ENCODE measurements at regions not wholly inside any gene's neighbourhood (a gene's known extent, or its start where the extent isn't known, plus 50 kb on each side); places are given as distances from the start of the nearest gene placed in this dataset.
"Not testable (repeated sequence)": the region's sequence is repeated elsewhere in the genome, so short reads cannot be mapped to it uniquely, and the experiment has no call there.

DNA sequence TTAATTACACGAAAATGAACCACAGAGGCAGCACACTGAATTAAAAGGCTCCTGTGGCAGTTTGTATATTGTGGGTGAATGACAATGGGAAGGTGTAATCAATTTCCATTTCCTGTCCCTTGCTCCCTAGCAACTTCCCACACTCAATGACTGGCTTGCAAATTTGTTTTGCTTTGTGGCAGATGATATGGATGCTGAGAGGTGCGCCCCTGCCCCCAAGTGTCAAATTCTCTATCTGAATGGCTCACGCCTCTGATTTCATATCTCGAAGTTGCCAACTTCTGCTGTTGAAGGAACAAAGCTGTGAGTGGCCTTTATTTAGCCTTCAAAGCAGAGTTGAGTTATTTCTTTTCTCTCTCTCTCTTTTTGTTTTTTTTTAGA, 86.0 kb downstream of the FOXD2 start:
- no peak for DNase-seq

DNA sequence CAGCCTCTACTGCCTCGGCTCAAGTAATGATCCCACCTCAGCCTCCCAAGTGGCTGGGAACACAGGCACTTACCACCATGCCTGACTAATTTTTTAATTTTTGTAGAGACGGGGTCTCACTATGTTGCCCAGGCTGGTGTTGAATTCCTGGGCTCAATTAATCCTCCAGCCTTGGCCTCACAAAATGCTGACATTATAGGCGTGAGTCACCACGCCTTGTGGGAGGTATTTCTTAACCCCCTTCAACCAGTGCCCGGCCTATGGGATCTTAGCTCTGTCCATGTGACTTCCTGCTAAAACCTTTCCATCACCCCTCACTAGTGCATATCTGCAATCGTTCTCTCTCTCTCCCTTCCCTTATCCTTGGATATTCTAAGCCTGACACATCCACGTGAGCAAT, 86.4 kb downstream of the FOXD2 start:
- no peak for DNase-seq

DNA sequence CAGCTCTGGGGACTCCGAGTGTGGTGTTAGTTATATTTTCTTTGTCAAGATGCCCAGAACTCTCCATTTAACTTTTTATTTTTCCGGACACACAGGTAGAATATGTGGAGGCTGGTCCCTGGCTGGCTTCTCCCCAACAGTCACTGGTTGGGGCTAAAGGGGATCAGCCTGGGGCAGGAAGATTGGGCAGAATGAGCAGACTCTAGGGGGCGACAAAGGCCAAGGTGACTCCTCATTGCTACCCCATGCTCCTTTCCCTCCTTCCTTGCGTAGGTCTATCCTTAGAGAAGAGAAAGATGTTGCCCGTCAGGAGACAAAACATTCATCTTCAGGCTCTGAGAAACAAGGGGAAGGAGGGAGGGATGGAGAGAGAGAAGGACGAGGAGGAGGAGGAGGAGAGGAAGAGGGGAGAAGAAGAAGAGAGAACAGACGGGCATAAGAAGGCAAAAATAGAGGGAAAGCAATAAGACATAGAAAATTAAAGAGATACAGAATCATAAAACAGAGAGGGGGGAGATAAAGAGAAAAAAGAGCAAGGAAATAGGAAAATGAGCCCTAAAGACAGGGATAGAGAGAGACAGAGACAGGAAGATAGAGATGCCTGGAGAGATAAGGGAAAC, 89.9 kb downstream of the FOXD2 start:
- no peak for DNase-seq

- DNase-seq: no peak
Observed at GRCh38 chr1:47529520-47530098, 91.8 kb downstream of the FOXD2 start.

GRCh38 chr1:47532921-47533792, 95.3 kb downstream of the FOXD2 start:
- DNase-seq: no peak

GRCh38 chr1:47533793-47534328, 96.0 kb downstream of the FOXD2 start:
- no peak for DNase-seq

- no peak for DNase-seq
Observed at GRCh38 chr1:47534436-47534835, 96.6 kb downstream of the FOXD2 start.

DNA sequence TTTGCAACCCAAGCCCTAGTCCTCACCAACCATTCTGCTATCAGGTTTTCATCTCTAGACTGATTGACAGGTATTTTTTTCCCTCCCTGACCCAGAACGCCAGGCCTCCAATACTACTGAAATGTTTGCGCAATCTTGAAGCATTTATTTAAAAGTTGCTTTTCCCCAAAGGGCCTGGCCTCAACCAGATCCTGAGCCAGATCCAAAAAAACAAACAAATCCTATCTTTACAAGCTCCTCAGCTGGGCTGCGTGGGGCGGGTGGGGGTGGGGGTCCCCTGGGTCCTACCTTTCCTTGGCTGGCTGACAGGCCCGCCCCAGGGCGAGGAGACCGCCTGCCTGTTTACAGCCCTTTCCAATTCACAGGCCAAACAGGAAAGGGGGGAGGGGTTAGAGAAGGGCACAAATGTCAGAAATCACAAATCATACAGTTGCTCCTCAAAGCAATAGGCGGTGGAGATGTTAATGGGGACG, 98.8 kb downstream of the FOXD2 start:
- no peak for DNase-seq

- DNase-seq: no peak
Observed at GRCh38 chr1:47537268-47537667, 99.4 kb downstream of the FOXD2 start.

DNA sequence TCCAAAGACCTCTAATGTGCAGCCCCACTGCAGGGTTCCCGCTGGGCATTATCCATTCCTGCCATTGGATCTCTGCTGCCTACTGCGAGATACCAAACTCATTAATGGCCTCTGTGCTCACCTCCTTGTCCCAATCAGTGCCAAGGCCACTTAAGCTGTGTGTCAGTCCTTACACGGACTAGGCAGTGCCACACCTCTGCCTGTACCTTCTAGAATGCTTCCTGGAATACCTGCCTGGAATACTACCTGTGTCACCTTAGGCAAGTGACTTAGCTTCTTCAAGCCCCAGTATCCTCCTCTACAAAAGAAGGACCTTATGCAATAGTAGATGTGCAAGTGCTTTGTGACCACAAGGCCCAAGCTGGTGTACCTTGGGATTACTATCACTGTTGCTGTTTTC, 100.1 kb downstream of the FOXD2 start:
- DNase-seq: no peak

DNA sequence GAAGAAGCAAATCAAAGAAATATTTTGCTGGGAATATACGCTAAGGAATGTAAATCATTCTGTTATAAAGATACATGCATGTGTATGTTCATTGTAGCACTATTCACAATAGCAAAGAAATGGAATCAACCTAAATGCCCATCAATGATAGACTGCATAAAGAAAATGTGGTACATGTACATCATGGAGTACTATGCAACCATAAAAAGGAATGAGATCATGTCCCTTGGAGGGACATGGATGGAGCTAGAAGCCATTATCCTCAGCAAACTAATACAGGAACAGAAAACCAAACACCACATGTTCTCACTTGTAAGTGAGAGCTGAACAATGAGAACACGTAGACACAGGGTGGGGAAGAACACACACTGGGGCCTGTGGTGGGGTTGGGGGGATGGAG, 100.7 kb downstream of the FOXD2 start:
- DNase-seq: not testable (repeated sequence)

DNA sequence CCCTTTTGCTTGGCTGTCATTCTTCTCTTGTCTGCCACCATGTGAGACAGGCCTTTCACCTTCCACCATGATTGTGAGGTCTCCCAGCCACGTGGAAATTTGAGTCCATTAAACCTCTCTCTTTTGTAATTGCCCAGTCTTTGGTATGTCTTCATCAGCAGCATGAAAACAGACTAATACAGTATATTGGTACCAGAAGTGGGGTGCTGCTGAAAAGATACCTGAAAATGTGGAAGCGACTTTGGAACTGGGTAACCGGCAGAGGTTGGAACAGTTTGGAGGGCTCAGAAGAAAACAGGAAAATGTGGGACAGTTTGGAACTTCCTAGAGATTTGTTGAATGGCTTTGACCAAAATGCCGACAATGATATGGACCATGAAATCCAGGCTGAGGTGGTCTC, 103.9 kb downstream of the FOXD2 start:
- not testable (repeated sequence) for DNase-seq

DNA sequence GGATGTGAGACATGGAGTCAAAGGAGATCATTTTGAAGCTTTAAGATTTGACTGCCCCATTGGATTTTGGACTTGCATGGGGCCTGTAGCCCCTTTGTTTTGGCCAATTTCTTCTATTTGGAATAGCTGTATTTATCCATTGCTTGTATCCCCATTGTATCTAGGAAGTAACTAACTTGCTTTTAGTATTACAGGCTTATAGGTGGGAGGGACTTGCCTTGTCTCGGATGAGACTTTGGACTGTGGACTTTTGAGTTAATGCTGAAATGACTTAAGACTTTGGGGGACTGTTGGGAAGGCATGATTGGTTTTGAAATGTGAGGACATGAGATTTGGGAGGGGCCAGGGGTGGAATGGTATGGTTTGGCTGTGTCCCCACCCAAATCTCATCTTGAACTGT, 105.2 kb downstream of the FOXD2 start:
- DNase-seq: not testable (repeated sequence)

DNA sequence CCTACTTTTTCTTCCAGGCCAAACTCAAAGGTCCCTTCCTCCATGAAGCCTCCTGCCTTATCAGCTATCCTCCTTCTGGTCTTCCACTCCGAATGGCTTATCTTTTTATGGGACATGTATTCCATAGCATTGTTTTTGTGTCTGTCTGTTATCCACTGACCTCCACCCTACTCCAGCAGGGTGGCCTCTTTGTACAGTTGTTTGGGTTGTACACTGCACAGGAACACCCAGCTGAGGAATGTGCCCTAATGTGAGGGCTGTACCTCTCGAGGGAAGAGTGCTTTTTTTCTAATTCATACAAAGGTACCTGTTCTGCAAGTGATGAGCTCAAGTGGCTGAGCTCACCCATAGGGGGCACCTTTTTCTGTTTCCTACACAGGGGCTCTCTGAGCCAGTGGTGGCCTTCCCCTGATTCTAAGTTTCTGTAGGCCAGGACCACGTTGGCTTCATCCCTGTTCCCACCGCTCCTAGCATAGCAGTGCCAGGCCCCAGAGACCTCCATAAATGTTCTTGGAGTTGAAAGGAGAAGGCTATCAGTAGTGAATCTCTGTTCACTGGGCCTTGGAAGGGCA, 108.2 kb downstream of the FOXD2 start:
- no peak for DNase-seq

DNA sequence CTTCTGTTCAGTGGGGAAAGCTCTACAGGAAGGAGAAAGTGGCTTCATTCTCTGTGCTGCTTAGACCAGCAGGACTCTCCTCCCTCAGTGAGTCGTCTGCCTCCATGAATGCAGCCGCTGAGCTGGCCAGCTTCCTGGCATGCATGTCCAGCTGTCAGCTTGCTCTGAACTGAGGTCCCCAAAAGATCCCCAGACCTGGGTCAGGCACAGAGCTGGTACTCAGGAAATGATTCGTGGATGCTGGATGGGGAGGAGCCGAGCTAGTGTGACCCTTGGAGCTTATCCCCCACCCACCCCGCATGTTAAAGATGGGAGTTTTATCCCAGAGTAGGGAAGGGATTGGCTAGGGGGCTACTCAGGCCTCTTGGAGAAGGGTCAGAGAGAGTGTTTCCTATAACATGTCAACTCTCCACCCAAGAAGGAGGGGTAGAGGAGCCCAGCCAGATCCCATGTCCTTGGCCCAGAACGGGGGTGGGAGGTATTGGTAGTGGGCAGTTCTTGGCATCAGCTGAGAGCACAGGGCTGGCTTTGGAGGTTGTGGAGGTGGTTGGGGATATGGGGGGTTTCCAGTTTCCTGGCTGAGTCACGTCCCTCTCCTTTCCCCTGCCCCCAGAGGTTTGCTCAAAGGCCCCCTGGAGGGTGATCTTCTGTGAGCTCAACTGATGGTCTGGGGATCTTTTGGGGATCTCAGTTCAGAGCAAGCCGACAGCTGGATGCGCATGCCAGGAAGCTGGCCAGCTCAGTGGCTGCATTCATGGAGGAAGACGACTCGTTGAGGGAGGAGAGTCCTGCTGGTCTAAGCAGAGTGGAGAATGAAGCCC, 110.1 kb downstream of the FOXD2 start:
- no peak for DNase-seq

GRCh38 chr1:47548637-47549036, 110.8 kb downstream of the FOXD2 start:
- no peak for DNase-seq

GRCh38 chr1:47549532-47549931, 111.7 kb downstream of the FOXD2 start:
- no peak for DNase-seq

DNA sequence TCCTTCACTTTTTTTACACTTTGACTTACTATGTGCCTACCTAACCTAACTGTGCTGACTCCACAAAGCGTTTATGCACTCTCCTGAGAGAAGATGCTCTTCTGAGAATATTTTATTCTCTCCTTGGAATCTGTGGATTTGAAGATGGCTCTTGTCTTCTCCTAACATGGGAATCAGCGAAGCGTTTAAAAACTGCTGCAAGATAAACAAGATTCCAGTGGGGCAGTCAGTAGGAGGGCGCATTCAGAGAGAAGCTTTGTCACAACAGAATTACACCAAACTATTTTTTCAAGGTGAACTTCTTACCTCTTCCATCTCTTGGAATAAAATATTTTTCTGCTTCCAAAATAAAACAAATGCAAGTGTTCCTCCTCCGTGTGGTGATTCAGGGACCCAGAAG, 113.1 kb downstream of the FOXD2 start:
- DNase-seq: no peak

GRCh38 chr1:47551971-47552528, 114.2 kb downstream of the FOXD2 start:
- DNase-seq: no peak

- DNase-seq: no peak
Observed at GRCh38 chr1:47554082-47554481, 116.2 kb downstream of the FOXD2 start.

GRCh38 chr1:47554901-47555300, 117.1 kb downstream of the FOXD2 start:
- no peak for DNase-seq

GRCh38 chr1:47555306-47555705, 117.5 kb downstream of the FOXD2 start:
- DNase-seq: no peak
